HL-60 (cell line): ENCODE measurements at regions not wholly inside any gene's neighbourhood (a gene's known extent, or its start where the extent isn't known, plus 50 kb on each side); places are given as distances from the start of the nearest gene placed in this dataset.

Source experiments
- DNase-seq, 2 experiments: peaks; one replicate each; pipeline ENCODE4 v3.0.0-alpha.2; 2010 to 2020; ENCODE audit warnings: low read depth in 1 of 2, low spot score in 1 of 2
- H3K27ac ChIP-seq: fragments of 250-450 bp; sonication (Bioruptor Pico); replicated peaks from 2 replicates; pipeline ENCODE4 v1.5.1; 2020; ENCODE audit warnings: mild to moderate bottlenecking, moderate library complexity
- H3K27me3 ChIP-seq: fragments of 250-450 bp; sonication (Bioruptor Pico); 2 replicates; pipeline ENCODE4 v1.5.1; 2021; ENCODE audit warnings: mild to moderate bottlenecking, moderate library complexity; ENCODE audit not compliant: insufficient read depth, poor library complexity, severe bottlenecking
- H3K4me3 ChIP-seq: replicated peaks from 2 replicates; pipeline ENCODE4 v1.5.1; 2011; ENCODE audit warnings: mild to moderate bottlenecking, control low read depth, low read length; ENCODE audit not compliant: insufficient read depth
- CTCF ChIP-seq: IDR thresholded peaks from one replicate; pipeline ENCODE4 v1.5.1; 2011; ENCODE audit warnings: low read length, control low read depth, inconsistent platforms; ENCODE audit not compliant: insufficient read depth
- GABPA ChIP-seq: IDR thresholded peaks from 2 replicates; pipeline ENCODE4 v1.6.1; 2012; ENCODE audit warnings: low read depth
- POLR2AphosphoS5 ChIP-seq: IDR thresholded peaks from 2 replicates; pipeline ENCODE4 v1.6.1; 2012; ENCODE audit warnings: low read depth
- REST ChIP-seq: IDR thresholded peaks from 2 replicates; pipeline ENCODE4 v1.6.1; 2012; ENCODE audit warnings: low read depth; ENCODE audit not compliant: insufficient replicate concordance
- SPI1 ChIP-seq: IDR thresholded peaks from 2 replicates; pipeline ENCODE4 v1.6.1; 2012; ENCODE audit warnings: low read depth, mild to moderate bottlenecking, borderline replicate concordance

- TF ChIP-seq REST (no peak), SPI1 (no peak), POLR2AphosphoS5 (no peak), CTCF (no peak), GABPA (no peak)
- no peak for DNase-seq
- no peaks in the 10 kb centered on the region for H3K27me3 ChIP-seq
- H3K4me3 ChIP-seq: no peak overlapping the region
- H3K27ac ChIP-seq: peak overlapping the region; percentile 58
Measured at GRCh38 chr1:224564454-224565084, 51.5 kb upstream of the CNIH3 start.

- TF ChIP-seq GABPA (no peak), POLR2AphosphoS5 (no peak), REST (no peak), SPI1 (no peak), CTCF (no peak)
- H3K27ac ChIP-seq: peak overlapping the region; percentile 58
- peak; percentile 64 to 87 for DNase-seq
- H3K27me3 ChIP-seq: no peaks in the 10 kb centered on the region
- no peak overlapping the region for H3K4me3 ChIP-seq
Measured at GRCh38 chr1:224565186-224565585, 50.9 kb upstream of the CNIH3 start.

- DNase-seq: peak in 1 of 2 experiments; percentile 10
- no peak for TF ChIP-seq GABPA
- TF ChIP-seq POLR2AphosphoS5: no peak
- TF ChIP-seq SPI1: no peak
- TF ChIP-seq CTCF: no peak
- TF ChIP-seq REST: no peak
- Histone ChIP-seq H3K27ac (peak overlapping the region; percentile 58), H3K27me3 (no peaks in the 10 kb centered on the region), H3K4me3 (no peak overlapping the region)
Measured at GRCh38 chr1:224565611-224566406, 50.3 kb upstream of the CNIH3 start.
